RKO (cell line): ENCODE measurements at regions not wholly inside any gene's neighbourhood (a gene's known extent, or its start where the extent isn't known, plus 50 kb on each side); places are given as distances from the start of the nearest gene placed in this dataset.
"Not testable (repeated sequence)": the region's sequence is repeated elsewhere in the genome, so short reads cannot be mapped to it uniquely, and the experiment has no call there.

Experiments
- DNase-seq: peaks from one replicate; pipeline ENCODE4 v3.0.0-alpha.2; 2016; ENCODE audit warnings: low spot score

GRCh38 chr2:228793116-228793515 lies 478.0 kb downstream of the PID1 start:
- DNase-seq = no peak

GRCh38 chr2:228786901-228787300 lies 484.2 kb downstream of the PID1 start:
- no peak for DNase-seq

- DNase-seq = no peak
Measured at GRCh38 chr2:228782281-228782680, 488.8 kb downstream of the PID1 start.

GRCh38 chr2:228777855-228778355 lies 493.2 kb downstream of the PID1 start:
- no peak for DNase-seq

GRCh38 chr2:228774548-228774947 lies 496.5 kb downstream of the PID1 start:
- no peak for DNase-seq

GRCh38 chr2:228771774-228772173 lies 499.3 kb downstream of the PID1 start:
- DNase-seq = no peak

GRCh38 chr2:228771315-228771714 lies 499.8 kb downstream of the PID1 start:
- no peak for DNase-seq

GRCh38 chr2:228768818-228769217 lies 502.3 kb downstream of the PID1 start:
- peak; percentile 12 for DNase-seq

GRCh38 chr2:228768141-228768540 lies 502.9 kb downstream of the PID1 start:
- DNase-seq = not testable (repeated sequence)

- DNase-seq = no peak
Measured at GRCh38 chr2:228767196-228767595, 503.9 kb downstream of the PID1 start.

GRCh38 chr2:228763379-228763981 lies 507.6 kb downstream of the PID1 start:
- no peak for DNase-seq

- no peak for DNase-seq
Measured at GRCh38 chr2:228762565-228762964, 508.5 kb downstream of the PID1 start.

GRCh38 chr2:228755661-228756060 lies 515.4 kb downstream of the PID1 start:
- not testable (repeated sequence) for DNase-seq

GRCh38 chr2:228747483-228747882 lies 523.6 kb downstream of the PID1 start:
- peak; percentile 31 for DNase-seq

GRCh38 chr2:228738671-228739380 lies 532.3 kb downstream of the PID1 start:
- DNase-seq = no peak

- no peak for DNase-seq
Measured at GRCh38 chr2:228735697-228736096, 535.4 kb downstream of the PID1 start.

GRCh38 chr2:228731517-228731916 lies 539.6 kb downstream of the PID1 start:
- DNase-seq = no peak

- no peak for DNase-seq
Measured at GRCh38 chr2:228728961-228729360, 542.1 kb downstream of the PID1 start.

- no peak for DNase-seq
Measured at GRCh38 chr2:228725031-228725430, 543.5 kb upstream of the SPHKAP start.

GRCh38 chr2:228723599-228723998 lies 542.1 kb upstream of the SPHKAP start:
- DNase-seq = no peak

GRCh38 chr2:228722311-228722710 lies 540.8 kb upstream of the SPHKAP start:
- DNase-seq = no peak

- DNase-seq = no peak
Measured at GRCh38 chr2:228720895-228721294, 539.4 kb upstream of the SPHKAP start.

- DNase-seq = no peak
Measured at GRCh38 chr2:228709788-228710371, 528.4 kb upstream of the SPHKAP start.
